GM23248 (cell line): ENCODE measurements at regions not wholly inside any gene's neighbourhood (a gene's known extent, or its start where the extent isn't known, plus 50 kb on each side); places are given as distances from the start of the nearest gene placed in this dataset.

ENCODE experiments used
- DNase-seq: peaks from one replicate; pipeline ENCODE4 v3.0.0-alpha.2; 2015
- H2AFZ ChIP-seq: fragments of 200-600 bp; sonication (generic); 2 replicates; pipeline ENCODE4 v1.6.1; 2016; ENCODE audit warnings: antibody characterized with exemption
- H3F3A ChIP-seq: fragments of 200-600 bp; sonication (generic); 2 replicates; pipeline ENCODE4 v1.6.1; 2016; ENCODE audit warnings: mild to moderate bottlenecking, antibody characterized with exemption, mixed run types; ENCODE audit not compliant: insufficient read depth
- H3K27ac ChIP-seq: fragments of 200-600 bp; sonication (generic); 2 replicates; pipeline ENCODE4 v1.5.1; 2016; ENCODE audit warnings: mild to moderate bottlenecking
- H3K27me3 ChIP-seq: fragments of 200-600 bp; sonication (generic); replicated peaks from 2 replicates; pipeline ENCODE4 v1.6.1; 2016; ENCODE audit warnings: mild to moderate bottlenecking; ENCODE audit not compliant: insufficient read depth
- H3K36me3 ChIP-seq: fragments of 200-600 bp; sonication (generic); 2 replicates; pipeline ENCODE4 v1.6.1; 2016; ENCODE audit warnings: low read depth, mild to moderate bottlenecking
- H3K4me1 ChIP-seq: fragments of 200-600 bp; sonication (generic); 2 replicates; pipeline ENCODE4 v1.6.1; 2016; ENCODE audit warnings: mild to moderate bottlenecking; ENCODE audit not compliant: insufficient read depth
- H3K4me2 ChIP-seq: fragments of 200-600 bp; sonication (generic); one replicate; pipeline ENCODE4 v1.6.1; 2016; ENCODE audit warnings: mild to moderate bottlenecking; ENCODE audit not compliant: unreplicated experiment
- H3K4me3 ChIP-seq: fragments of 200-600 bp; sonication (generic); 2 replicates; pipeline ENCODE4 v1.5.1; 2016; ENCODE audit warnings: mild to moderate bottlenecking
- H3K79me2 ChIP-seq: fragments of 200-600 bp; sonication (generic); 2 replicates; pipeline ENCODE4 v1.6.1; 2016; ENCODE audit warnings: mild to moderate bottlenecking; ENCODE audit not compliant: insufficient read depth
- H3K9ac ChIP-seq: fragments of 200-600 bp; sonication (generic); 2 replicates; pipeline ENCODE4 v1.6.1; 2016; ENCODE audit warnings: mild to moderate bottlenecking
- H3K9me2 ChIP-seq: fragments of 200-600 bp; sonication (generic); 2 replicates; pipeline ENCODE4 v1.6.1; 2016; ENCODE audit warnings: mixed run types, mild to moderate bottlenecking, moderate library complexity; ENCODE audit not compliant: insufficient read depth
- H3K9me3 ChIP-seq: fragments of 200-600 bp; sonication (generic); one replicate; pipeline ENCODE4 v1.6.1; 2017; ENCODE audit warnings: low read depth
- H4K20me1 ChIP-seq: fragments of 200-600 bp; sonication (generic); 2 replicates; pipeline ENCODE4 v1.6.0; 2016; ENCODE audit not compliant: insufficient read depth
- EZH2 ChIP-seq: fragments of 200-600 bp; sonication (generic); IDR thresholded peaks from 2 replicates; pipeline ENCODE4 v1.6.1; 2018; ENCODE audit warnings: antibody characterized with exemption, mild to moderate bottlenecking; ENCODE audit not compliant: insufficient read depth, poor library complexity, severe bottlenecking
- EZH2phosphoT487 ChIP-seq: fragments of 200-600 bp; sonication (generic); IDR thresholded peaks from 2 replicates; pipeline ENCODE4 v1.6.1; 2018; ENCODE audit warnings: antibody characterized with exemption, moderate library complexity, mild to moderate bottlenecking, low read depth; ENCODE audit not compliant: insufficient read depth
- WGBS, 2 experiments: methylation state at CpG; one replicate each; pipeline ENCODE4 v1.1.6; 2015 to 2017; ENCODE audit warnings: low lambda C conversion rate in 2 of 2, low coverage in 1 of 2; ENCODE audit errors: missing lambda C conversion rate in 2 of 2; 5-methylcytosine and 5-hydroxymethylcytosine counted together
- in situ Hi-C: fragments of 300-500 bp; cut with MboI; formaldehyde crosslinking; loops from 2 replicates; pipeline ENCODE4 v1.15.0; 2020

DNA sequence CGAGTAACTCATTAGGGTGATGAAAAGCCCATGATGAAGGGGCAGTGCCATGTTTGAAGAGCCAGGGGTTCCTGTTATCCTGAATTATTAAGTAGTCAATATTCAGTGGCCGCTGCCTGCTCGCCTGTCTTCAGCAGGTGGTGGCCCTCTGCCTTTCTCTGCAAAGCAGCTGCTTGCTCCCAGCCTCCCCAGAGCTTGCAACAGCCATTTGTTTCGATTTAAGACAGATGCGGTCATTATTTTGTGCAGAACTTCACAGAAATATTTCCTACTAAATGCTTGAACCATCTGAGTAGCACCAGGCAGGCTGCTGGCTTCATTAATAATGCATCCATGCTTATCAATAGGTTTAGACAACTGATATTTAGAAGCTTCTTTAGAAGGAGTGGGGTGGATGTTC is 104.3 kb upstream of the TTC29 start:
- no peaks in the 10 kb centered on the region for H4K20me1 ChIP-seq
- in situ Hi-C loops, result no loop called here
- no peak overlapping the region for H3K27ac ChIP-seq
- H3K27me3 ChIP-seq, result 0 out of 2 replicates have a peak, but pooled peaks cover under 1% of the 10 kb centered on the region
- 5 to 15% methylated on average over 5 of the region's 5 CpGs for WGBS, 2 experiments
- 0 out of 2 replicates have a peak, but pooled peaks cover 7% of the 10 kb centered on the region for H3K4me1 ChIP-seq
- H3K36me3 ChIP-seq, result no peaks in the 10 kb centered on the region
- no peaks in the 10 kb centered on the region; the same call in 1 of the 2 replicates for H3F3A ChIP-seq
- no peaks in the 10 kb centered on the region for H3K9me3 ChIP-seq
- H3K9me2 ChIP-seq, result no peaks in the 10 kb centered on the region
- H3K79me2 ChIP-seq, result no peaks in the 10 kb centered on the region
- H3K4me2 ChIP-seq, result peak overlapping the region; percentile 44
- no peak for TF ChIP-seq EZH2
- peak overlapping the region; percentile 6; the same call in 1 of the 2 replicates for H2AFZ ChIP-seq
- no peak for DNase-seq
- no peak overlapping the region for H3K9ac ChIP-seq
- H3K4me3 ChIP-seq, result peak overlapping the region; percentile 40

DNA sequence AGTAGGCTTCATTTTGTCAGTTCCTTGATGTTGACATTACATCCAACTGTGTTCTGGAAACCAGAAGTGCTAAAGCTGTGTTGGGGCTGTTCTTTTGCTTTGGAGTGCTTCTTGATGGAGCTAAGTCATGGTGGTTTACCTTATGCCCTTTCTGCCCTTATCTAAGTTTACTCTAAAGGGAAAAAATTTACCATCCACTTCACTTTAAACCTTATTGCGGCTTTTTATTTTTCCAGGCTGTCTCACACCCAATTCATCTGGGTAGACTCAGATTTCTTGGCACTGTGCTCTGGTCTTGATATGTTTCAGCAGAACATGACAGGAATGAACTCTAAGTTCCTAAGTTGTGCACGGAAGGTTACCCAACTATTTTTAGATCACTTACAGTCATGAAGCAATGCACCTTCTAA is 104.7 kb upstream of the TTC29 start:
- no peaks in the 10 kb centered on the region; the same call in 1 of the 2 replicates for H3F3A ChIP-seq
- no peaks in the 10 kb centered on the region for H3K9me3 ChIP-seq
- no peaks in the 10 kb centered on the region for H3K36me3 ChIP-seq
- 0 out of 2 replicates have a peak, but pooled peaks cover 7% of the 10 kb centered on the region for H3K4me1 ChIP-seq
- DNase-seq, result peak; percentile 47
- TF ChIP-seq EZH2phosphoT487 (no peak), EZH2 (no peak)
- peak overlapping the region; percentile 6; the same call in 1 of the 2 replicates for H2AFZ ChIP-seq
- H3K9ac ChIP-seq, result no peak overlapping the region
- peak overlapping the region; percentile 44 for H3K4me2 ChIP-seq
- H3K27me3 ChIP-seq, result no peaks in the 10 kb centered on the region
- no peaks in the 10 kb centered on the region for H4K20me1 ChIP-seq
- H3K27ac ChIP-seq, result no peak overlapping the region
- in situ Hi-C loops, result no loop called here
- 2 to 8% methylated on average over 2 of the region's 2 CpGs for WGBS, 2 experiments
- H3K4me3 ChIP-seq, result peak overlapping the region; percentile 40
- H3K79me2 ChIP-seq, result no peaks in the 10 kb centered on the region
- H3K9me2 ChIP-seq, result no peaks in the 10 kb centered on the region

DNA sequence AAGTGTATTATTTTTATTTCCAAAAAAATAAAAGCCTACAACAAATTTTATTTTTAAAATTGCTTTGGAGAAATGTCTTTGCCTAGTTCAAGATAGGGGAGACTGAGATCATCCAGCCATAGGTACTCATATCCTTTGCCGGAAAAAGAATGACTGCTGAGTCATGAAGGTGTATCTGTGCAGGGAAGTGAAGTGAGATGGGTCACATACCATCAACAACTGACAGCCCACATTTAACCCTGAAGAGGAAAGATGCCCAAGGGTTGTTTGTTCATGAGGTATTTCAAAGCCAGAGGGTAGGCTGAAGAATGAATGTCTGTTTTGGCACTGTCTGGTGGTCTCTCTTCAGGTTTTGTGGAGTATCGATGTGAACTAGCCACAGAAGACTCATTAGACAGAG is 106.7 kb upstream of the TTC29 start:
- TF ChIP-seq EZH2 (no peak), EZH2phosphoT487 (no peak)
- Histone ChIP-seq H3K27ac (no peak overlapping the region), H3K36me3 (no peaks in the 10 kb centered on the region), H3K9me3 (no peaks in the 10 kb centered on the region), H3K4me1 (0 out of 2 replicates have a peak, but pooled peaks cover 7% of the 10 kb centered on the region), H3K27me3 (no peaks in the 10 kb centered on the region), H3K79me2 (no peaks in the 10 kb centered on the region), H3F3A (no peaks in the 10 kb centered on the region; the same call in 1 of the 2 replicates), H3K4me3 (no peak overlapping the region), H3K4me2 (no peak overlapping the region), H3K9ac (no peak overlapping the region), H3K9me2 (no peaks in the 10 kb centered on the region), H4K20me1 (no peaks in the 10 kb centered on the region), H2AFZ (no peak overlapping the region)
- in situ Hi-C loops, result no loop called here
- WGBS, 2 experiments, result 70 to 81% methylated on average over 2 of the region's 2 CpGs
- no peak for DNase-seq

DNA sequence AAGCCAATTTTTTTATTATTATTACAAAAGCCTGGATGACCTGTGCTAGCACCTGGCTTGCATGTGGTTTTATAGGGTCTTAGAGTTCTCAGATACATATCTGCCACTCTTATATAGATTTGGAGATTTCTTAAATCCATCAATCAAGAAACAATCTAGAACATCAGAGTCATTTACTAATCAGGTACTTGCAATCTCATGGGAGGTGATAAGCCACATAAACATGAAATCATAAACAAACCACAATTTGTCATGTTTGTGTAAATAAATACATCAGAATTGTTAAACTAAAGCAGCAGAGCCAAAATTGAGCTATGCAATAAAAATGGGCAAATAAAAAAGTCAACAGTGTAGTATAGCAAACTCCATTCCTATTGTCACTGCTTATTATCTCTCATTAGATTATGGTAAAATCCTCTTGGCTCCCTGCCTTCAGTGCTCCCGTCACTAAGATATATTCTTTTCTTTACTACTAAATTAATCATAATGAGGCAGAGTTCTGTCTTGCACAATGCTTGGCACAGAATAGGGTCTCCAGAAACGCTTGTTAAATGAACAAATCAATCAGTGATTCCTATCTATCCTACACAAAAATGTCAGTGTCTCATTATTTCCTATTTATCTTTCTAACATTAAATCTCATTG is 108.7 kb upstream of the TTC29 start:
- TF ChIP-seq EZH2phosphoT487 (no peak), EZH2 (no peak)
- H3K79me2 ChIP-seq, result no peaks in the 10 kb centered on the region

More for the DNA sequence above, 108.7 kb upstream of the TTC29 start:
- no peaks in the 10 kb centered on the region for H3K9me2 ChIP-seq
- H4K20me1 ChIP-seq, result no peaks in the 10 kb centered on the region
- no peak overlapping the region for H3K4me3 ChIP-seq
- peaks cover 13% of the 10 kb centered on the region; the same call in 1 of the 2 replicates for H3K4me1 ChIP-seq
- no peaks in the 10 kb centered on the region for H3K9me3 ChIP-seq
- WGBS, 2 experiments, result 38 to 40% methylated on average over 2 of the region's 2 CpGs
- no peak overlapping the region for H3K4me2 ChIP-seq
- in situ Hi-C loops, result no loop called here
- DNase-seq, result no peak
- no peak overlapping the region for H3K9ac ChIP-seq
- no peak overlapping the region for H2AFZ ChIP-seq
- no peaks in the 10 kb centered on the region for H3K36me3 ChIP-seq
- no peak overlapping the region for H3K27ac ChIP-seq
- H3K27me3 ChIP-seq, result no peaks in the 10 kb centered on the region
- H3F3A ChIP-seq, result peaks cover 3% of the 10 kb centered on the region
